ENCODE measurements at regions not wholly inside any gene's neighbourhood (a gene's known extent, or its start where the extent isn't known, plus 50 kb on each side); places are given as distances from the start of the nearest gene placed in this dataset.

GRCh38 chr21:25031750-25032149 lies 575.5 kb downstream of the MRPL39 start:
- TF ChIP-seq RAD21 (conservative IDR thresholded peaks at IDR 0.05) (no peak), EZH2 (IDR thresholded peaks at IDR 0.05; ENCODE audit: borderline replicate concordance, insufficient read depth, low read length, poor library complexity, severe bottlenecking) (no peak), CTCF (IDR thresholded peaks at IDR 0.05; ENCODE audit: poor library complexity, severe bottlenecking) (no peak), EP300 (conservative IDR thresholded peaks at IDR 0.05; ENCODE audit: poor library complexity, severe bottlenecking) (no peak), SMC3 (conservative IDR thresholded peaks at IDR 0.05; ENCODE audit: poor library complexity) (no peak), MXI1 (conservative IDR thresholded peaks at IDR 0.05; ENCODE audit: poor library complexity, severe bottlenecking) (no peak), POLR2AphosphoS5 (IDR thresholded peaks at IDR 0.05) (no peak), TAF1 (IDR thresholded peaks at IDR 0.05; ENCODE audit: low read depth) (no peak), REST (IDR thresholded peaks at IDR 0.05; ENCODE audit: borderline replicate concordance) (no peak)
- Histone ChIP-seq H3F3A (ENCODE audit: insufficient read depth, low read length, poor library complexity, severe bottlenecking) (no peaks in the 10 kb centered on the region), H2AFZ (ENCODE audit: low read depth, low read length) (no peak overlapping the region), H3K79me2 (replicated peaks; ENCODE audit: insufficient read depth, low read length) (no peaks in the 10 kb centered on the region), H3K4me3 (ENCODE audit: low read length) (no peak overlapping the region), H4K20me1 (ENCODE audit: insufficient read depth) (no peaks in the 10 kb centered on the region), H3K4me2 (ENCODE audit: low read length) (no peak overlapping the region), H3K36me3 (ENCODE audit: insufficient read depth, low read length) (no peaks in the 10 kb centered on the region), H3K9me2 (ENCODE audit: insufficient read depth, low read length) (no peaks in the 10 kb centered on the region), H3K9ac (ENCODE audit: low read length) (no peak overlapping the region), H3K27me3 (ENCODE audit: insufficient read depth, low read depth, low read length) (no peaks in the 10 kb centered on the region), H3K9me3 (ENCODE audit: low read length) (no peaks in the 10 kb centered on the region), H3K27ac (ENCODE audit: low read length) (no peak overlapping the region)

- Histone ChIP-seq H3K36me3 (ENCODE audit: insufficient read depth, low read length) (no peaks in the 10 kb centered on the region), H3K79me2 (replicated peaks; ENCODE audit: insufficient read depth, low read length) (no peaks in the 10 kb centered on the region), H3K4me2 (ENCODE audit: low read length) (no peak overlapping the region), H3K4me3 (ENCODE audit: low read length) (no peak overlapping the region), H3K9me3 (ENCODE audit: low read length) (no peaks in the 10 kb centered on the region), H3K27me3 (ENCODE audit: insufficient read depth, low read depth, low read length) (no peaks in the 10 kb centered on the region), H2AFZ (ENCODE audit: low read depth, low read length) (no peak overlapping the region), H3F3A (ENCODE audit: insufficient read depth, low read length, poor library complexity, severe bottlenecking) (no peaks in the 10 kb centered on the region), H3K9ac (ENCODE audit: low read length) (no peak overlapping the region), H3K9me2 (ENCODE audit: insufficient read depth, low read length) (no peaks in the 10 kb centered on the region), H4K20me1 (ENCODE audit: insufficient read depth) (no peaks in the 10 kb centered on the region), H3K27ac (ENCODE audit: low read length) (no peak overlapping the region)
- no peak for TF ChIP-seq POLR2AphosphoS5 (IDR thresholded peaks at IDR 0.05)
- no peak for TF ChIP-seq CTCF (IDR thresholded peaks at IDR 0.05; ENCODE audit: poor library complexity, severe bottlenecking)
- no peak for TF ChIP-seq SMC3 (conservative IDR thresholded peaks at IDR 0.05; ENCODE audit: poor library complexity)
- no peak for TF ChIP-seq TAF1 (IDR thresholded peaks at IDR 0.05; ENCODE audit: low read depth)
- no peak for TF ChIP-seq RAD21 (conservative IDR thresholded peaks at IDR 0.05)
- no peak for TF ChIP-seq MXI1 (conservative IDR thresholded peaks at IDR 0.05; ENCODE audit: poor library complexity, severe bottlenecking)
- no peak for TF ChIP-seq EP300 (conservative IDR thresholded peaks at IDR 0.05; ENCODE audit: poor library complexity, severe bottlenecking)
- TF ChIP-seq EZH2 (IDR thresholded peaks at IDR 0.05; ENCODE audit: borderline replicate concordance, insufficient read depth, low read length, poor library complexity, severe bottlenecking) = no peak
- TF ChIP-seq REST (IDR thresholded peaks at IDR 0.05; ENCODE audit: borderline replicate concordance) = no peak
These were observed 577.7 kb downstream of the MRPL39 start for GRCh38 chr21:25029580-25029979.

Data from neural cell (in vitro differentiated cells).